ENCODE measurements at regions not wholly inside any gene's neighbourhood (a gene's known extent, or its start where the extent isn't known, plus 50 kb on each side); places are given as distances from the start of the nearest gene placed in this dataset.

DNA sequence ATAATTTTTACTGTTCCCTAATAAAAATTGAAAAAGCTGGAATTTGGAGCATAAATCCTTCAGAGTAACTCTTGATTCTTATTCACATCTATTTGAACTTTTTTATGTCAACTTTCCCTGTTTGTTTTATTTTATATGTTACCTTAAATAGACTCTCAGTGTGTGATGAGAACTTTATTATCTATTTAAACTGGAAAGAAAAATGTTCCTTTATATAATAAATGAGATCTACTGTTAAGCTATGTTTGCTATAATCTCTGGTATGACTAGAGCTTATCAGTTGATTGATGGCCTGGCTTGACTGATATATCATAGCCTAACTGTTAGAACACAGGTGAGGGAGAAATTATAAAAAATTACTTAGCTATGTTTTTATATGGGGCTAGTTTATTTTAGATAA, 330.6 kb upstream of the EPHA6 start:
- TF ChIP-seq POLR2A (IDR thresholded peaks at IDR 0.05): no peak
- TF ChIP-seq, protein P1, sequence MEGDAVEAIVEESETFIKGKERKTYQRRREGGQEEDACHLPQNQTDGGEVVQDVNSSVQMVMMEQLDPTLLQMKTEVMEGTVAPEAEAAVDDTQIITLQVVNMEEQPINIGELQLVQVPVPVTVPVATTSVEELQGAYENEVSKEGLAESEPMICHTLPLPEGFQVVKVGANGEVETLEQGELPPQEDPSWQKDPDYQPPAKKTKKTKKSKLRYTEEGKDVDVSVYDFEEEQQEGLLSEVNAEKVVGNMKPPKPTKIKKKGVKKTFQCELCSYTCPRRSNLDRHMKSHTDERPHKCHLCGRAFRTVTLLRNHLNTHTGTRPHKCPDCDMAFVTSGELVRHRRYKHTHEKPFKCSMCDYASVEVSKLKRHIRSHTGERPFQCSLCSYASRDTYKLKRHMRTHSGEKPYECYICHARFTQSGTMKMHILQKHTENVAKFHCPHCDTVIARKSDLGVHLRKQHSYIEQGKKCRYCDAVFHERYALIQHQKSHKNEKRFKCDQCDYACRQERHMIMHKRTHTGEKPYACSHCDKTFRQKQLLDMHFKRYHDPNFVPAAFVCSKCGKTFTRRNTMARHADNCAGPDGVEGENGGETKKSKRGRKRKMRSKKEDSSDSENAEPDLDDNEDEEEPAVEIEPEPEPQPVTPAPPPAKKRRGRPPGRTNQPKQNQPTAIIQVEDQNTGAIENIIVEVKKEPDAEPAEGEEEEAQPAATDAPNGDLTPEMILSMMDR (IDR thresholded peaks at IDR 0.05): no peak
- no peak for DNase-seq (ENCODE audit: low spot score in 2 of 2)

DNA sequence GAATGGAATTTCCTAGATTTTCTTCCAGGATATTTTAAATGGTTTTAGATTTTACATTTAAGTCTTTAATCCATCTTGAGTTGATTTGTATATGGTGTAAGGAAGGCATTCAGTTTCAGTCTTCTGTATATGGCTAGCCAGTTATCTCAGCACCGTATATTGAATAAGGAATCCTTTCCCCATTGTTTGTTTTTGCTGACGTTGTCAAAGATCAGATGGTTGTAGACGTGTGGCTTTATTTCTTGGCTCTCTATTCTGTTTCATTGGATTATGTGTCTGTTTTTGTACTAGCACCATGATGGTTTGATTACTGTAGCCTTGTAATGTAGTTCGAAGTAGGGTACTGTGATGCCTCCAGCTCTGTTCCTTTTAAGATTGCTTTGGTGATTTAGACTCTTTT, 325.7 kb upstream of the EPHA6 start:
- intact Hi-C loops (cut with DNase I; ENCODE audit: low total_unique reads): no loop called here
- TF ChIP-seq POLR2A (IDR thresholded peaks at IDR 0.05): no peak
- TF ChIP-seq, protein P1 (IDR thresholded peaks at IDR 0.05): no peak
- H3K4me3 ChIP-seq (ENCODE audit: low read depth, poor library complexity, severe bottlenecking): no peak overlapping the region
- WGBS, 2 donors: 70 to 81% methylated on average over 4 of the region's 4 CpGs
- DNase-seq (ENCODE audit: low spot score in 2 of 2): no peak

More for the DNA sequence above, 330.6 kb upstream of the EPHA6 start:
- no peak overlapping the region for H3K4me3 ChIP-seq (ENCODE audit: low read depth, poor library complexity, severe bottlenecking)
- intact Hi-C loops (cut with DNase I; ENCODE audit: low total_unique reads): no loop called here

DNA sequence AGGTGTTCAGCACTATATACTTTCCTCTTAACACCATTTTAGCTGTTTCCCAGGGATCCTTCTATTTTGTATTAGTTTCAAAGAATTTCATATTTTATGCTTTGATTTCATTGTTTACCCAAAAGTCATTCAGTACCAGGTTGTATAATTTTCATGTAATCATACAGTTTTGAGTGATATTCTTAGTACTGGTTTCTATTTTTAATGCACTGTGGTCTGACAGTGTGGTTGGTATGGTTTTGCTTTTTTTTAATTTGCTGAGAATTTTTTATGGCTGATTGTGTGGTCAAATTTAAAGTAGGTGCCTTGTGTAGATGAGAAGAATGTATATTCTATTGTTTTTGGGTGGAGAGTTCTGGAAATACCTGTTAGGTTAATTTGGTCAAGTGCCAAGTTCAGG, 323.4 kb upstream of the EPHA6 start:
- intact Hi-C loops (cut with DNase I; ENCODE audit: low total_unique reads): no loop called here
- TF ChIP-seq POLR2A (IDR thresholded peaks at IDR 0.05): no peak
- TF ChIP-seq, protein P1 (IDR thresholded peaks at IDR 0.05): no peak
- H3K4me3 ChIP-seq (ENCODE audit: low read depth, poor library complexity, severe bottlenecking): no peak overlapping the region
- DNase-seq (ENCODE audit: low spot score in 2 of 2): no peak

DNA sequence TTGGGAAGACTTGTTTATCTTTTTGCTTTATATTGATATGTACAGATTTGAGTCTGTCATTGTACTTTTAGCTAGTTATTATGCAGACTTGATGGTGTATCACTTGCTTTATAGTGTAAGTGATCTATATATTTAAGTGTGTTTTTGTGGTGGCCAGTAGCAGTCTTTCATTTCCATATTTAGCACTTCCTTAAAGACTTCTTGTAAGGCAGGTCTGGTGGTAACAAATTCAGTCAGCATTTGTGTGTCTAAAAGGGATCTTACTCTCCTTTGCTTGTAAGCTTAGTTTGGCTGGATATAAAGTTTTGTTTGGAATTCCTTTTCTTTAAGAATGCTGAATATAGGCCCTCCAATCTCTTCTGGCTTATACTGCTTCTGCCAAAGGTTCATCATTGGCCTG, 322.5 kb upstream of the EPHA6 start:
- H3K4me3 ChIP-seq (ENCODE audit: low read depth, poor library complexity, severe bottlenecking): no peak overlapping the region
- intact Hi-C loops (cut with DNase I; ENCODE audit: low total_unique reads): no loop called here
- no peak for DNase-seq (ENCODE audit: low spot score in 2 of 2)
- TF ChIP-seq POLR2A (IDR thresholded peaks at IDR 0.05): no peak
- TF ChIP-seq, protein P1 (IDR thresholded peaks at IDR 0.05): no peak

DNA sequence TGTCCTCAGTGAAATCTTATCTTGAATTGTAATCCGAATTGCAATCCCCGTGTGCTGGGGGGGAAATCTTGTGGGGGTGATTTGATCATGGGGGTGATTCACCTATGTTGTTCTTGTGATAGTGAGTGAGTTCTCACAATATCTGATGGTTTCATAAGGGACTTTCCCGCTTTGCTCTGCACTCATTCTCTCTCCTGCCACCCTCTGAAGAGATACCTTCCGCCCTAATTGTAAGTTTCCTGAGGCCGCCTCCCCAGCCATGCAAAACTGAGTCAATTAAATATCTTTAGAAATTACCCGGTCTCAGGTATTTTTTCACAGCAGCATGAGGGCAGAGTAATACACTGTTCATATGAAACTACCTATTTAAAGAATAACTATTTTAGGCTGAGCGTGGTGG, 304.1 kb upstream of the EPHA6 start:
- intact Hi-C loops (cut with DNase I; ENCODE audit: low total_unique reads): no loop called here
- H3K4me3 ChIP-seq (ENCODE audit: low read depth, poor library complexity, severe bottlenecking): no peak overlapping the region
- no peak for DNase-seq (ENCODE audit: low spot score in 2 of 2)
- 84 to 86% methylated on average over 7 of the region's 7 CpGs for WGBS, 2 donors
- TF ChIP-seq, protein P1 (IDR thresholded peaks at IDR 0.05): no peak
- no peak for TF ChIP-seq POLR2A (IDR thresholded peaks at IDR 0.05)

DNA sequence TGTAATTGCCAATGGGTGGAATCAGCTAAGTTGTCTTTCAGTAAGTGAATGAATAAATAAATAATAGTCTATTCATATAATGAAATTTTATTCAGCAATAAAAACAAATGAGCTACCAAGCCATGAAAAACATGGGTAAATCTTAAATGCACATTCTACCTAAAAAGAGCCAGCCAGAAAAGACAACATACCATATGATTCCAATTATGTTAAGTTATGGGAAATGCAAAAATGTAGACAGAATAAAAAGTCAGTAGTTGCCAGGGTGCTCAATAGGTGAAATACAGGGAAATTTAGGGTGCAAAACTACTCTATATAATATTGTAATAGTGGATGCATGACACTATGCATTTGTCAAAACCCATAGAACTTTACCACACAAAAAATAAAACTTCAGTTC, 277.2 kb upstream of the EPHA6 start:
- intact Hi-C loops (cut with DNase I; ENCODE audit: low total_unique reads): no loop called here
- DNase-seq (ENCODE audit: low spot score in 2 of 2): no peak
- H3K4me3 ChIP-seq (ENCODE audit: low read depth, poor library complexity, severe bottlenecking): no peak overlapping the region
- no peak for TF ChIP-seq POLR2A (IDR thresholded peaks at IDR 0.05)
- TF ChIP-seq, protein P1 (IDR thresholded peaks at IDR 0.05): no peak
